DND-41 (cell line): ENCODE measurements at regions not wholly inside any gene's neighbourhood (a gene's known extent, or its start where the extent isn't known, plus 50 kb on each side); places are given as distances from the start of the nearest gene placed in this dataset.

Experiments used
- ATAC-seq: fragments of 200-7000 bp; cut with Tn5 transposase; 3 replicates; pipeline ENCODE4 v1.9.1; 2021; ENCODE audit warnings: low read depth; ENCODE audit not compliant: insufficient read depth
- DNase-seq: peaks from one replicate; pipeline ENCODE4 v3.0.0-alpha.2; 2020
- H2AFZ ChIP-seq: 2 replicates; pipeline ENCODE4 v1.6.0; 2012; ENCODE audit warnings: low read depth, low read length
- H3K27ac ChIP-seq: 2 replicates; pipeline ENCODE4 v1.5.1; 2012; ENCODE audit warnings: low read length, inconsistent platforms
- H3K27me3 ChIP-seq: fragments of 200-600 bp; sonication (generic); 2 replicates; pipeline ENCODE4 v1.6.0; 2012; ENCODE audit warnings: low read length, mild to moderate bottlenecking, inconsistent platforms; ENCODE audit not compliant: insufficient read depth, poor library complexity
- H3K36me3 ChIP-seq: 2 replicates; pipeline ENCODE4 v1.5.1; 2012; ENCODE audit warnings: low read length, inconsistent platforms; ENCODE audit not compliant: insufficient read depth
- H3K4me1 ChIP-seq: 2 replicates; pipeline ENCODE4 v1.5.1; 2012; ENCODE audit warnings: mild to moderate bottlenecking, low read length; ENCODE audit not compliant: insufficient read depth
- H3K4me2 ChIP-seq: 2 replicates; pipeline ENCODE4 v1.6.0; 2012; ENCODE audit warnings: mild to moderate bottlenecking, moderate library complexity, low read length, inconsistent platforms; ENCODE audit not compliant: insufficient read depth
- H3K4me3 ChIP-seq, 2 experiments: fragments of 200-600 bp in 1 of 2; shearing (Covaris generic) in 1 of 2; 2 replicates each; pipeline ENCODE4 v1.5.1; 2012 to 2016; ENCODE audit warnings: inconsistent platforms in 2 of 2, low read length in 2 of 2, mild to moderate bottlenecking in 2 of 2, low read depth in 1 of 2, moderate library complexity in 1 of 2
- H3K79me2 ChIP-seq: 2 replicates; pipeline ENCODE4 v1.6.0; 2012; ENCODE audit warnings: low read length, inconsistent platforms; ENCODE audit not compliant: insufficient read depth
- H3K9ac ChIP-seq: 2 replicates; pipeline ENCODE4 v1.6.0; 2012; ENCODE audit warnings: low read depth, mild to moderate bottlenecking, inconsistent platforms, low read length, moderate library complexity
- H3K9me3 ChIP-seq: 2 replicates; pipeline ENCODE4 v1.5.1; 2012; ENCODE audit warnings: low read length, moderate library complexity, mild to moderate bottlenecking, inconsistent platforms; ENCODE audit not compliant: insufficient read depth, severe bottlenecking
- H4K20me1 ChIP-seq: 2 replicates; pipeline ENCODE4 v1.6.0; 2012; ENCODE audit warnings: low read length; ENCODE audit not compliant: insufficient read depth
- EZH2 ChIP-seq: IDR thresholded peaks from 3 replicates; pipeline ENCODE4 v1.6.1; 2012; ENCODE audit warnings: borderline replicate concordance, low read depth, mild to moderate bottlenecking, moderate library complexity, low read length, inconsistent platforms; ENCODE audit not compliant: severe bottlenecking
- TF ChIP-seq, protein P1 (sequence below): IDR thresholded peaks from 2 replicates; pipeline ENCODE4 v1.5.1; 2012; ENCODE audit warnings: borderline replicate concordance, low read length, moderate library complexity, mild to moderate bottlenecking; ENCODE audit not compliant: poor library complexity, severe bottlenecking; ENCODE audit errors: extremely low read depth

DNA sequence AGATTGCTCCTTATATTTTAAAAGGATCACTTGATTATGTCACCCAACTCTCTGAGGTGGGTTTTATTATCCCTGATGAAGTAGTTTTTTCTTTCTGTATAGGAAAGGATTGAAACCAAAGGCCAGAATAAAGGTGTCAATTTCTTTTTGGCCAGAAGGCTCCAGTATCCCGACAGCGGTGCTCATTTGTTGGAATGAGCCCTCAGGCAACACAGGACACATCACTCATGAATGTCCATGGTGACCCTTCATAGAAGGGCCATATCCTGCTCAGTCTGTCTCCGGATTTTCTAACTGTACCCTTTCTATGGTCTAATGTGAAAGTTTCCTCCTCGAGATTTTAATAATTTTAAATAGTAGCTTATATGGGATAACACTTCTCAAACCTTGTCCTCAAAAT, 171.3 kb upstream of the USP24 start:
- ATAC-seq, result no peak
- H3K4me1 ChIP-seq, result no peaks in the 10 kb centered on the region

GRCh38 chr1:55385402-55386018, 170.3 kb upstream of the USP24 start:
- TF ChIP-seq, protein P1, sequence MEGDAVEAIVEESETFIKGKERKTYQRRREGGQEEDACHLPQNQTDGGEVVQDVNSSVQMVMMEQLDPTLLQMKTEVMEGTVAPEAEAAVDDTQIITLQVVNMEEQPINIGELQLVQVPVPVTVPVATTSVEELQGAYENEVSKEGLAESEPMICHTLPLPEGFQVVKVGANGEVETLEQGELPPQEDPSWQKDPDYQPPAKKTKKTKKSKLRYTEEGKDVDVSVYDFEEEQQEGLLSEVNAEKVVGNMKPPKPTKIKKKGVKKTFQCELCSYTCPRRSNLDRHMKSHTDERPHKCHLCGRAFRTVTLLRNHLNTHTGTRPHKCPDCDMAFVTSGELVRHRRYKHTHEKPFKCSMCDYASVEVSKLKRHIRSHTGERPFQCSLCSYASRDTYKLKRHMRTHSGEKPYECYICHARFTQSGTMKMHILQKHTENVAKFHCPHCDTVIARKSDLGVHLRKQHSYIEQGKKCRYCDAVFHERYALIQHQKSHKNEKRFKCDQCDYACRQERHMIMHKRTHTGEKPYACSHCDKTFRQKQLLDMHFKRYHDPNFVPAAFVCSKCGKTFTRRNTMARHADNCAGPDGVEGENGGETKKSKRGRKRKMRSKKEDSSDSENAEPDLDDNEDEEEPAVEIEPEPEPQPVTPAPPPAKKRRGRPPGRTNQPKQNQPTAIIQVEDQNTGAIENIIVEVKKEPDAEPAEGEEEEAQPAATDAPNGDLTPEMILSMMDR, result no peak
- no peak for TF ChIP-seq EZH2
- no peak overlapping the region for H2AFZ ChIP-seq
- no peak overlapping the region for H3K4me2 ChIP-seq
- H3K9me3 ChIP-seq, result no peaks in the 10 kb centered on the region
- no peaks in the 10 kb centered on the region for H3K4me1 ChIP-seq
- no peaks in the 10 kb centered on the region for H4K20me1 ChIP-seq
- no peak overlapping the region for H3K27ac ChIP-seq
- no peak overlapping the region for H3K4me3 ChIP-seq
- DNase-seq (no peak), ATAC-seq (no peak)
- no peaks in the 10 kb centered on the region for H3K36me3 ChIP-seq
- no peaks in the 10 kb centered on the region for H3K79me2 ChIP-seq
- no peaks in the 10 kb centered on the region for H3K27me3 ChIP-seq
- no peak overlapping the region for H3K9ac ChIP-seq

More for the DNA sequence above, 171.3 kb upstream of the USP24 start:
- Histone ChIP-seq H2AFZ (no peak overlapping the region), H3K4me3 (no peak overlapping the region), H3K4me2 (no peak overlapping the region), H3K27me3 (no peaks in the 10 kb centered on the region), H3K9me3 (no peaks in the 10 kb centered on the region), H3K9ac (no peak overlapping the region), H4K20me1 (no peaks in the 10 kb centered on the region), H3K27ac (no peak overlapping the region), H3K36me3 (no peaks in the 10 kb centered on the region), H3K79me2 (no peaks in the 10 kb centered on the region)
- no peak for DNase-seq
- TF ChIP-seq, protein P1, result no peak
- TF ChIP-seq EZH2, result no peak

GRCh38 chr1:55384637-55385036, 169.5 kb upstream of the USP24 start:
- Histone ChIP-seq H3K79me2 (no peaks in the 10 kb centered on the region), H3K27ac (no peak overlapping the region), H3K36me3 (no peaks in the 10 kb centered on the region), H3K4me1 (no peaks in the 10 kb centered on the region), H3K4me2 (no peak overlapping the region), H2AFZ (no peak overlapping the region), H3K9ac (no peak overlapping the region), H3K4me3 (no peak overlapping the region), H3K27me3 (no peaks in the 10 kb centered on the region), H4K20me1 (no peaks in the 10 kb centered on the region), H3K9me3 (no peaks in the 10 kb centered on the region)
- no peak for ATAC-seq
- TF ChIP-seq EZH2, result no peak
- TF ChIP-seq, protein P1, result no peak
- no peak for DNase-seq

- TF ChIP-seq, protein P1, result no peak
- no peak for TF ChIP-seq EZH2
- no peaks in the 10 kb centered on the region for H3K79me2 ChIP-seq
- no peaks in the 10 kb centered on the region for H3K36me3 ChIP-seq
- H3K9ac ChIP-seq, result no peak overlapping the region
- H3K4me2 ChIP-seq, result no peak overlapping the region
- no peaks in the 10 kb centered on the region for H4K20me1 ChIP-seq
- H3K4me1 ChIP-seq, result peaks cover 14% of the 10 kb centered on the region
- no peak overlapping the region for H3K27ac ChIP-seq
- no peaks in the 10 kb centered on the region for H3K9me3 ChIP-seq
- H2AFZ ChIP-seq, result no peak overlapping the region
- ATAC-seq, result no peak
- H3K4me3 ChIP-seq, result no peak overlapping the region
- H3K27me3 ChIP-seq, result no peaks in the 10 kb centered on the region
- no peak for DNase-seq
These were observed 167.7 kb upstream of the USP24 start for GRCh38 chr1:55382806-55383305.
